ENCODE measurements at regions not wholly inside any gene's neighbourhood (a gene's known extent, or its start where the extent isn't known, plus 50 kb on each side); places are given as distances from the start of the nearest gene placed in this dataset.

GRCh38 chr1:58983633-58984245 is 199.9 kb upstream of the JUN start:
- TF ChIP-seq CTCF (conservative IDR thresholded peaks at IDR 0.05; ENCODE audit: low read depth, low read length) = no peak
- no peak for TF ChIP-seq EZH2 (IDR thresholded peaks at IDR 0.05; ENCODE audit: borderline replicate concordance, low read depth, low read length, poor library complexity, severe bottlenecking)

Data from A673 (cell line).